Endothelial cell of hepatic sinusoid (primary cell): ENCODE measurements at regions not wholly inside any gene's neighbourhood (a gene's known extent, or its start where the extent isn't known, plus 50 kb on each side); places are given as distances from the start of the nearest gene placed in this dataset.

Experiments
- in situ Hi-C: cut with HindIII; loops from 2 replicates; pipeline ENCODE4 v1.10.0; 2017; ENCODE audit warnings: low sequenced_read_pairs

- in situ Hi-C loops: no loop called here
Observed at GRCh38 chr2:195414537-195415100, 242.4 kb upstream of the SLC39A10 start.

DNA sequence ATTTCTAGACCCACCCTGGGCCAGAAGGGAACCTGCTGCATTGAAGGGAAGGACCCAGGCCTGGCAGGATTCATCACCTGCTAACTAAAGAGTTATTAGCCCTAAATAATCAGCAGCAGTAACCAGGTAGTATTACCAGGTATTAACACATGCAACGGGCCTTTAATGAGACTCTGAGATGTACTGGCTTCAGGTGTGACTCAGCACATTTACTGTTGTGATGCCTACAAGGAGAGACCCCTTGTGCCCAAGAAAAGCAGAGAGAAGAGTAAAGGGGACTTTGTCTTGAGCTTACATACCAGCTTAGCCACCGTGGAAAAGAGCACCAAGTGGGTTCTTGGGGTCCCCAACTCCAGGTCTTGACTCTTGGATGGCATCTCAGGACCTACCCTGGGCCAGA lies 243.1 kb upstream of the SLC39A10 start:
- in situ Hi-C loops: no loop called here

DNA sequence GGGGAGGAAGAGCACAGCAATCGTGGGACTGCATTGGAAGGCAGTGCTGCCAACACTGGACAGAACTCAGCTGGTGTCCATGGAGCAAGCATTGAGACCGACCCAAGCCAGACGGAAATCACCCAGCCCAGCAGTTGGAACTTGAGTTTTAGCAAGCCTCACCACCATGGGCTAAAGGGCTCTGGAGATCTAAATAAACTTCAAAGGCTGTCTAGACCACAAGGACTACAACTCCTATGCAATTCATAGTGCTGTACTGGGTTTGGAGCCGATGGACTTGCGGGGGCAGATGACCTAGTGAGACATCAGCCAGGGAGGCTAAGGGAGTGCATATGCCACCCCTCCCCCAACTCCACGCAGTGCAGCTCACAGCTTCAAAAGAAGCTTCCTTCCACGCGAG lies 243.6 kb upstream of the SLC39A10 start:
- in situ Hi-C loops: no loop called here

DNA sequence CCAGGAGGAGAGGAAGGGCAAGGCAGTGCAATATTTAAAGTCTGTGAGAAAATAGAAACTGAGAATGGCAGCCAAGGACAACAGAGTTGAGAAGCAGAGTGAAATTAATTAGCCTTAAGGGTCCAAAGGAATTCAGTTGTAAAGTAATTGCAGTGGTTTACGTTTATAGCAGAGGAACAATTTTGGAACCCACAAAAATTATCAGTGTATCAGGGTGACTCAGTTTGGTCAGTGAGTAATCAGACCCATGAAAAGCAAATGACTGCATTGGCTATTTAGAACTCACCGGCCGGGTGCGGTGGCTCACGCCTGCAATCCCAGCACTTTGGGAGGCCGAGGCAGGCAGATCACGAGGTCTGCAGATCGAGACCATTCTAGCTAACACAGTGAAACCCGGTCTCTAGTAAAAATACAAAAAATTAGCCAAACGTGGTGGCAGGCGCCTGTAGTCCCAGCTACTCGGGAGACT lies 245.8 kb upstream of the SLC39A10 start:
- in situ Hi-C loops: no loop called here

GRCh38 chr2:195410074-195410671 lies 246.9 kb upstream of the SLC39A10 start:
- in situ Hi-C loops: no loop called here

DNA sequence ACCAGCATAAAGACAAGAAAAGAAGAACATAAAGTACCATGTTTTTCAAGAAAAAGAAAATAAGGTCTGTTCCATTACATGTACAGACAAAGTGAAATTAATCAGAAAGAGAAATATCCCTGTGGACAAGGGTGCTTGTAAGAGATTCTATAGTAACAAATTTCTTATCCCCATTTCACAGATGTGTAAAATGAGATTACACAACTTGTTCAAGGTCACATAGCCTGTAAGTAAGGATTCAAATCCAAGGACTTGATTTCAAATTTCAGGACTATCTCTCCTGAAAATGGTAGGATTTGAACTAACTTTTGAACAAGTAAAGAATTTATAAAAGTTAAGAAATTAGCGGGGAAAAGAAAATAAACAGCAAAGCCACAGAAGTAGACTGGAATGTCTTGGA lies 248.2 kb upstream of the SLC39A10 start:
- in situ Hi-C loops: no loop called here

DNA sequence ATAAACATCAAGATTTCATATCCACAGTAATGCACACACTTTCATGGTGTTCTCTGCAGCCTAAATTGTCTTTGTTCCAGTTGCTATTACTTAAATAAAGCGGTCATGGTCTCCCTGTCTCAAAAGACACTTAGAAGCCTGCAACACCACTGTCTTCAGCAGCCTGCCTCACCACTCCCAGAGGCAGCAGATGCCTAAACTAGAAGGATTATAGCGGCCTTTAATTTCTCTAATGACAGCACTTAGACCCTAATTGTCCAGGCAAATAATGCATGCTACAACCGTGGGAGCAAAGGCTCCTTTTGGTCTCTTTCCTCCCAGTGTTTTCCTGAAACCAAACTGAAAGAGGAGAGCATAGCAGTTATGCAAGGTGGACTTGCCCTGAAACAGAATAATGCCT lies 248.8 kb upstream of the SLC39A10 start:
- in situ Hi-C loops: no loop called here

DNA sequence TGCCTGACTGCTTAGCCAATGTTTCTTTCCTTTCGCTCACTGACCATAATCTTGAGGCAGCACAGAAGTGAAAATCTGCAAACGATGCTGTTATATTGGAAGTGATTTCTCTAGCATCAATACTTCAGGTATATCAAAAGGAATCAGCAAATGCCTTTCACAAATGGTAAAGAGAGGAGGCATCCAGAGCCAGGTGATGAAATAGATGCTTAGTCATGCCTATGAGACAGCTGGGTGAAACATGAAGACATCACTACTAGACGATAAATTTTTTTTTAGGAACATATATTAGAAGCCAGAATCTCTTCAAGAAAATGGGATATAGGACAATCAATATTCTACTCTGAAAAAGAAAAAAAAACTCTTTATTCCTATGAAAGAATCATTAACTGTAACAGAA lies 249.2 kb upstream of the SLC39A10 start:
- in situ Hi-C loops: no loop called here

GRCh38 chr2:195406886-195407603 lies 250.0 kb upstream of the SLC39A10 start:
- in situ Hi-C loops: no loop called here

DNA sequence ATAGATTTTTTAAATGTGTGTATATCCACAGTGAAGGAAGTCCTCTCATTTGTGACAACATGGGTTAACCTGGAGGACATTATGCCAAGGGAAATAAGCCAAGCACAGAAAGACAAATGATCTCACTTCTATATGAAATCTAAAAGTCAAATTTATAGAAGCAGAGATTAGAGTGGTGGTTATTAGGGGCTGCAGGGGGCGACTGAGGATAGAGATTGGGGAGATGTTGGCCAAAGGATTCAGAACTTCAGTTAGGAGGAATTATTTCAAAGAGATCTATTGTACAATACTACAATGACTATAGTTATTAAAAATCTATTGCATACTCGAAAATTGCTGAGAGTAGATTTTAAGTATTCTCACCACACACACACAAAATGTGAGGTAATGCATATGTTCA lies 252.4 kb upstream of the SLC39A10 start:
- in situ Hi-C loops: no loop called here

DNA sequence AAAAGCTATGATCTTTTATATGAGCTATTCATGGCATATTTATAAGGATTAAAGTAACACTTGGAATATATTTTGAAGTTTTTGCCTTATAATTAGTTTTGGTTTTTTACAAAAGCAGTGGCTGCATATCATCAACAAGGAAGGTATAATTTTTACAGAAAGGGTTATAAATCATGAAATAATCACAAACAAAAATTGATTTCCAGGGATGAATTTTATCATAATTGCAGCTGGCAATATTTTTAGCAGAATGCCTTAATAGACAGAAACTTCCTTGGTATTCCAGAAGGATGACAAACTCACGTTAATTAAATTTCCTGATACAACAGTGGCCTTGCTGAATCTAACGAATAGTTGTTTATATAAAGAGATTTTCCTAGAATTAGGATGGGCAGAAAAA lies 260.5 kb upstream of the SLC39A10 start:
- in situ Hi-C loops: no loop called here

- in situ Hi-C loops: no loop called here
Observed at GRCh38 chr2:195395362-195395761, 261.7 kb upstream of the SLC39A10 start.

- in situ Hi-C loops: no loop called here
Observed at GRCh38 chr2:195392446-195393336, 264.3 kb upstream of the SLC39A10 start.

GRCh38 chr2:195390686-195391321 lies 266.2 kb upstream of the SLC39A10 start:
- in situ Hi-C loops: no loop called here

- in situ Hi-C loops: no loop called here
Observed at GRCh38 chr2:195388028-195388427, 269.0 kb upstream of the SLC39A10 start.

DNA sequence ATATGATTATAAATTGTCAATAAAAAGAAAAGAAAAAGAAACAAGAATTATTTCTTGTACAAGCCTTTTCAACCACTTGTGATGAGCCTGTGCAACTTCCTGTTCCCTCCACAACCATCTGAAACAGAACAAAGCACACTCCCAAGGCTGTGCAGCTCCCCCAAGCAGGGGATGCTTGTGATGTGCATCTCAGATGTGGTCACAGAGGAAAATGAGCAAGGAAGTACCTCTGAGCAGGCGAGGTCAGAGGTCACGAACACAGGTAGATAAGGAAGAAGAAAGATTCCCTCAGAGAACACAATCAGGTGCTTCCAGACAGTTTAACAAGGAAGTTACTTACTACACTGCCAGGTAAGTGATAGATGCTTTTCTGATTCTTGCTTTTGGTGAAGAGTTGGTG lies 274.8 kb upstream of the SLC39A10 start:
- in situ Hi-C loops: no loop called here

GRCh38 chr2:195370167-195370943 lies 286.7 kb upstream of the SLC39A10 start:
- in situ Hi-C loops: no loop called here

DNA sequence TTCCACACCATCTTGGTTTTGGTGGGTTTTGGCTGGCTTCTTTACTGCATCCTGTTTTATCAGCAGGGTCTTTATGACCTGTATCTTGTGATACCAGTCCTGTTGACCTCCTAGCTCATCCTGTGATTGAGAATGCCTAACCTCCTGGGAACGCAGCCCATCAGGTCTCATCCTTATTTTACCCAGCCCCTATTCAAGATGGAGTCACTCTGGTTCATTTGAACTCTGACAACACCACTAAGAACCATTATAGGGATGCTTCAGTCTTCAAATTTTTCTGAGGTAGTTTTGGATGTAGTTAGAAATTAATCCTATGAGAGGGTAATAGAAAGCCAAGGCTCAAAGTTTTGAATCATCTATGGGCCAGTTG lies 287.8 kb upstream of the SLC39A10 start:
- in situ Hi-C loops: no loop called here

DNA sequence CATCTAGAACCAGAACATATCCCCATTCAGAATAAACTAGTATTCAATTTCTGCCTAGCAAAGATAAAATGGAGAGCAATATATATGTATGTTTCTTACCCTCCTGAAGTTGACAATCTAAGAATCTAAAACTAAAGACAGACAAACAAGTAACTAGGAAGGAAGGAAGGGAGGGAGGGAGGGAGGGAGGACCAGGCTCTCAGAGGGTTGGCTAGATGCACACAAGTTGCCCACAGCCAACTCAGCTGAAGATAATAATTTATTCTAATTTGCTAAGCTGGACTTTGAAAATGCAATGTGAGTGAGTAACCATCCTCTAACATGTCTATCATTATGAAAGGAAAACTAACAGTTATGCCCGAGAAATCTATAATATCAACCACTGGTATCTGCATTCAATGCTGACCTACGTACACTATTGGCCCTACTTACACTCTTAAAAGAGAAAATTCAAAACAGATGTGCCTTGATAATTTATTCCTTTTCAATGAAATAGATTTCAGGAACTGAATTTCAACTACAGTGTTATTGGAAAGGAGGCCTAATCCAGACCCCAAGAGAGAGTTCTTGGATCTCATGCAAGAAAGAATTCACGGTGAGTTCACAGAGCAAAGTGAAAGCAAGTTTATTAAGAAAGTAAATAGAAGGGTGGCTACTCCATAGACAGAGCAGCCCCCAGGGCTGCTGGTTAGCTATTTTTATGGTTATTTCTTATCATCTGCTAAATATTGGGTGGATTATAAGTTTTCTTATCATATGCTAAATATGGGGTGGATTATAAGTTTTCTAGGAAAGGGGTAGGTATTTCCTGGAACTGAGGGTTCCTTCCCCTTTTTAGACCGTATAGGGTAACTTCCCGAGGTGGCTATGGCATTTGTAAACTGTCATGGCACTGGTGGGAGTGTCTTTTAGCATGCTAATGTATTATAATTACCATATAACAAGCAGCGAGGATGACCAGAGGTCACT lies 288.5 kb upstream of the SLC39A10 start:
- in situ Hi-C loops: no loop called here
